ENCODE measurements at regions not wholly inside any gene's neighbourhood (a gene's known extent, or its start where the extent isn't known, plus 50 kb on each side); places are given as distances from the start of the nearest gene placed in this dataset.

- no peak for TF ChIP-seq CTCF (IDR thresholded peaks at IDR 0.05; ENCODE audit: low read length)
- TF ChIP-seq EZH2phosphoT487 (IDR thresholded peaks at IDR 0.05; ENCODE audit: low read length): no peak
- no peak for TF ChIP-seq EZH2 (optimal IDR thresholded peaks at IDR 0.05; ENCODE audit: low read depth, low read length)
Measured at GRCh38 chr2:20146401-20146800, 78.5 kb downstream of the SDC1 start.
